ENCODE measurements at regions not wholly inside any gene's neighbourhood (a gene's known extent, or its start where the extent isn't known, plus 50 kb on each side); places are given as distances from the start of the nearest gene placed in this dataset.

GRCh38 chr9:115910959-115911358 is 242.6 kb upstream of the PAPPA start (continued):
- TF ChIP-seq, protein P1, sequence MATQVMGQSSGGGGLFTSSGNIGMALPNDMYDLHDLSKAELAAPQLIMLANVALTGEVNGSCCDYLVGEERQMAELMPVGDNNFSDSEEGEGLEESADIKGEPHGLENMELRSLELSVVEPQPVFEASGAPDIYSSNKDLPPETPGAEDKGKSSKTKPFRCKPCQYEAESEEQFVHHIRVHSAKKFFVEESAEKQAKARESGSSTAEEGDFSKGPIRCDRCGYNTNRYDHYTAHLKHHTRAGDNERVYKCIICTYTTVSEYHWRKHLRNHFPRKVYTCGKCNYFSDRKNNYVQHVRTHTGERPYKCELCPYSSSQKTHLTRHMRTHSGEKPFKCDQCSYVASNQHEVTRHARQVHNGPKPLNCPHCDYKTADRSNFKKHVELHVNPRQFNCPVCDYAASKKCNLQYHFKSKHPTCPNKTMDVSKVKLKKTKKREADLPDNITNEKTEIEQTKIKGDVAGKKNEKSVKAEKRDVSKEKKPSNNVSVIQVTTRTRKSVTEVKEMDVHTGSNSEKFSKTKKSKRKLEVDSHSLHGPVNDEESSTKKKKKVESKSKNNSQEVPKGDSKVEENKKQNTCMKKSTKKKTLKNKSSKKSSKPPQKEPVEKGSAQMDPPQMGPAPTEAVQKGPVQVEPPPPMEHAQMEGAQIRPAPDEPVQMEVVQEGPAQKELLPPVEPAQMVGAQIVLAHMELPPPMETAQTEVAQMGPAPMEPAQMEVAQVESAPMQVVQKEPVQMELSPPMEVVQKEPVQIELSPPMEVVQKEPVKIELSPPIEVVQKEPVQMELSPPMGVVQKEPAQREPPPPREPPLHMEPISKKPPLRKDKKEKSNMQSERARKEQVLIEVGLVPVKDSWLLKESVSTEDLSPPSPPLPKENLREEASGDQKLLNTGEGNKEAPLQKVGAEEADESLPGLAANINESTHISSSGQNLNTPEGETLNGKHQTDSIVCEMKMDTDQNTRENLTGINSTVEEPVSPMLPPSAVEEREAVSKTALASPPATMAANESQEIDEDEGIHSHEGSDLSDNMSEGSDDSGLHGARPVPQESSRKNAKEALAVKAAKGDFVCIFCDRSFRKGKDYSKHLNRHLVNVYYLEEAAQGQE (IDR thresholded peaks at IDR 0.05; ENCODE audit: low read depth, low read length) = no peak
- TF ChIP-seq SIN3A (IDR thresholded peaks at IDR 0.05; ENCODE audit: borderline replicate concordance, low read depth, low read length) = no peak
- TF ChIP-seq CHD2 (IDR thresholded peaks at IDR 0.05; ENCODE audit: low read length, partially characterized antibody) = no peak

DNA sequence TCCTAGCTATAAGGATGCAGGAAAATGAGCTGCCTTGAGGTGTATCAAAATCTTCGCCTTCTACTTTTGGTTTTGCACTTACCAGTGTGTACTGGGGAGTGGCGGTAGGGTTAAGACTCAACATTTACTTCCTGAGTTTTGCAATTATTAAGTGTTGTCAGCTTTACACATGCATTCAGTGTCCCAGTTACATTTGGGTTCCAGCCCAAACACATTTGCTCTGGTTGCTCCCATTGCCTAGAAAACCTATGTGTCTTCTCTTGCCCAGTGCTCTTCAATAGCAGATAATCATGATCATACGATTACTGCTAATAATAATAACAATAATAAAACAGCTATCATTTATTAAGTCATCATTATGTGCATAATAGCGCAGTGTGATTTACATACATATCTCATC is 241.5 kb upstream of the PAPPA start:
- Histone ChIP-seq H3K9me2 (no peaks in the 10 kb centered on the region), H3K9ac (no peak overlapping the region), H3K36me3 (replicated peaks in 1 of 2; ENCODE audit: control insufficient read depth in 1 of 2, insufficient read depth in 2 of 2, low read length in 1 of 2) (no peaks in the 10 kb centered on the region), H3K9me3 (no peaks in the 10 kb centered on the region), H3K79me2 (ENCODE audit: insufficient read depth) (no peaks in the 10 kb centered on the region), H4K20me1 (ENCODE audit: insufficient read depth) (no peaks in the 10 kb centered on the region), H3K4me1 (ENCODE audit: control insufficient read depth in 1 of 2, insufficient read depth in 2 of 2, low read depth in 1 of 2, low read length in 1 of 2) (no peaks in the 10 kb centered on the region), H3K4me3 (ENCODE audit: low read depth in 2 of 2, low read length in 1 of 2) (no peak overlapping the region), H2AFZ (ENCODE audit: low read depth) (no peak overlapping the region), H3K27me3 (ENCODE audit: insufficient read depth) (no peaks in the 10 kb centered on the region), H3K4me2 (no peak overlapping the region), H3F3A (replicated peaks; ENCODE audit: insufficient read depth) (no peaks in the 10 kb centered on the region), H3K27ac (ENCODE audit: low read depth in 2 of 2, low read length in 1 of 2) (no peak overlapping the region)
- TF ChIP-seq MEF2A (IDR thresholded peaks at IDR 0.05; ENCODE audit: borderline replicate concordance, low read depth) (no peak), YY1 (IDR thresholded peaks at IDR 0.05; ENCODE audit: low read depth) (no peak), TAF1 (IDR thresholded peaks at IDR 0.05; ENCODE audit: borderline replicate concordance, low read depth, low read length) (no peak), JUND (IDR thresholded peaks at IDR 0.05) (no peak), USF2 (IDR thresholded peaks at IDR 0.05; ENCODE audit: borderline replicate concordance, low read depth, low read length) (no peak), PBX3 (IDR thresholded peaks at IDR 0.05) (no peak)
- DNase-seq = no peak
- CTCF ChIA-PET = interaction anchor here (0.7 kb wide), 1 partner anchor 92 kb away, joined by 4 read pairs; no protein-coding TSS in a partner anchor
- POLR2A ChIA-PET = no interaction called here
- 85% methylated on average over 4 of the region's 4 CpGs for WGBS (ENCODE audit: low lambda C conversion rate)

DNA sequence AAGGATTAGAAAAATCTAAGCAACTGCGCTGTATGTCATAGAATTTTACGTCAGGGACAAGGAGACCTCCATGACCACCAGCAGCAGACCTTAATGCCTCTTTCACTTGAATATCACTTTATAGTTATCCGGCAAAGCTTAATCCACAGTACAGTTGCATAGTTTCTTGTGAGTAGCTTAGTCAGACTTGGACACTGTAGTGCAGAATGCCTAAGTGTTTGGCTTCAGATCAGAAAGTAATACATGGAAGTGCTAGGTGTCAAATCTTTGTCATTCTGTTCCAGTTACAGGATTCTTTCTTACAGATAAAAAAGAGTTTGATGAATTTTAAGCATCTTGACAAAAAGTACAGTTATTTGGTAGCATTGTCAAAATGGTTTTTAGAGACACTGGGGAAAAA is 239.9 kb upstream of the PAPPA start:
- Histone ChIP-seq H3K9me2 (no peaks in the 10 kb centered on the region), H3K27me3 (ENCODE audit: insufficient read depth) (no peaks in the 10 kb centered on the region), H3K4me3 (ENCODE audit: low read depth in 2 of 2, low read length in 1 of 2) (no peak overlapping the region), H3F3A (replicated peaks; ENCODE audit: insufficient read depth) (no peaks in the 10 kb centered on the region), H3K27ac (ENCODE audit: low read depth in 2 of 2, low read length in 1 of 2) (no peak overlapping the region), H3K9ac (no peak overlapping the region), H3K36me3 (replicated peaks in 1 of 2; ENCODE audit: control insufficient read depth in 1 of 2, insufficient read depth in 2 of 2, low read length in 1 of 2) (no peaks in the 10 kb centered on the region), H4K20me1 (ENCODE audit: insufficient read depth) (no peaks in the 10 kb centered on the region), H2AFZ (ENCODE audit: low read depth) (no peak overlapping the region; the same call in 1 of the 2 replicates), H3K79me2 (ENCODE audit: insufficient read depth) (no peaks in the 10 kb centered on the region), H3K4me1 (ENCODE audit: control insufficient read depth in 1 of 2, insufficient read depth in 2 of 2, low read depth in 1 of 2, low read length in 1 of 2) (no peaks in the 10 kb centered on the region), H3K4me2 (no peak overlapping the region), H3K9me3 (no peaks in the 10 kb centered on the region)
- TF ChIP-seq TAF1 (IDR thresholded peaks at IDR 0.05; ENCODE audit: borderline replicate concordance, low read depth, low read length) (no peak), TEAD4 (IDR thresholded peaks at IDR 0.05; ENCODE audit: borderline replicate concordance, insufficient read depth) (no peak), CHD2 (IDR thresholded peaks at IDR 0.05; ENCODE audit: low read length, partially characterized antibody) (no peak), MXI1 (IDR thresholded peaks at IDR 0.05; ENCODE audit: low read depth, low read length) (no peak)
- ChIA-PET CTCF (no interaction called here), POLR2A (no interaction called here)
- WGBS (ENCODE audit: low lambda C conversion rate) = 89% methylated on average over 3 of the region's 3 CpGs
- no peak for DNase-seq

Data from SK-N-SH (cell line).